GM12874 (cell line): ENCODE measurements at regions not wholly inside any gene's neighbourhood (a gene's known extent, or its start where the extent isn't known, plus 50 kb on each side); places are given as distances from the start of the nearest gene placed in this dataset.

Experiments
- TF ChIP-seq, protein P1 (sequence below): IDR thresholded peaks from 2 replicates; pipeline ENCODE4 v1.5.1; 2011; ENCODE audit warnings: low read depth, mild to moderate bottlenecking, control low read depth, low read length, moderate library complexity; ENCODE audit not compliant: insufficient read depth

DNA sequence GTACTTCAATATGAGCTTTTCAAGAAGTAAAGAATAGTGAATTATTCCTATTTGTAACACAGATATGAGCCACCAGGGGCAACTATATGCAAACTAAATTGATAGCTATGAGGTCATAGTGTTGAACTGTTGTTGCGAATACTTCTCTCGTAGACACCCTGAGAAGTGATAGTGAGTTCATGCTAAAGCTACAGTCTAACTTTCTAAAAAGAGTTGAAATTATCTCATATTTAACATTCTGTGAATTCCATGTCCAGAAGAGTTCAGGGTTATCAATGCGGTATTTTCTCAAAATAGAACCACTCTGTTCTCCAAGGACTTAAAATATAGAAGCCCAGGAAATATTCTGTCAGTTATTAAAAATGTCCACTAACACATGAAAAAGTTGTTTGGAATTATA lies 185.4 kb downstream of the AASDHPPT start:
- TF ChIP-seq, protein P1, sequence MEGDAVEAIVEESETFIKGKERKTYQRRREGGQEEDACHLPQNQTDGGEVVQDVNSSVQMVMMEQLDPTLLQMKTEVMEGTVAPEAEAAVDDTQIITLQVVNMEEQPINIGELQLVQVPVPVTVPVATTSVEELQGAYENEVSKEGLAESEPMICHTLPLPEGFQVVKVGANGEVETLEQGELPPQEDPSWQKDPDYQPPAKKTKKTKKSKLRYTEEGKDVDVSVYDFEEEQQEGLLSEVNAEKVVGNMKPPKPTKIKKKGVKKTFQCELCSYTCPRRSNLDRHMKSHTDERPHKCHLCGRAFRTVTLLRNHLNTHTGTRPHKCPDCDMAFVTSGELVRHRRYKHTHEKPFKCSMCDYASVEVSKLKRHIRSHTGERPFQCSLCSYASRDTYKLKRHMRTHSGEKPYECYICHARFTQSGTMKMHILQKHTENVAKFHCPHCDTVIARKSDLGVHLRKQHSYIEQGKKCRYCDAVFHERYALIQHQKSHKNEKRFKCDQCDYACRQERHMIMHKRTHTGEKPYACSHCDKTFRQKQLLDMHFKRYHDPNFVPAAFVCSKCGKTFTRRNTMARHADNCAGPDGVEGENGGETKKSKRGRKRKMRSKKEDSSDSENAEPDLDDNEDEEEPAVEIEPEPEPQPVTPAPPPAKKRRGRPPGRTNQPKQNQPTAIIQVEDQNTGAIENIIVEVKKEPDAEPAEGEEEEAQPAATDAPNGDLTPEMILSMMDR = no peak

DNA sequence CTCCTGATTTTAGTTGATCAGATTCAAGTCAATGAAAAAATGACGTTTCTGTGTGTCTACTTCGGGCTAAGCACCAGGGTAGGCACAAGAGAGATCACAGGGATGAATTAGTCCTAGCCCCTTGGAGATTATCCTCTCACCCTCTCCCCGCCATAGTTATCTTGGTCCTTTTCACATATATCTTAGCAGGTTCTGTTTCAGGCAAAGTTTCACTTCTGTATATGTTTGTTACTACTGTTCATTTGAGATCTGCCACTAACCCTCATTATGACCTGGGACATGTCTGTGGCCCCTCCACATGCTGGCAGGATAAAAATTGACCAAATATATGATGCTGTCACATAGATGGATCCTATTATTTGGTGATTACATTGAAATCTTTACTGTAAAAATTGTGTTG lies 186.1 kb downstream of the AASDHPPT start:
- TF ChIP-seq, protein P1 = no peak

DNA sequence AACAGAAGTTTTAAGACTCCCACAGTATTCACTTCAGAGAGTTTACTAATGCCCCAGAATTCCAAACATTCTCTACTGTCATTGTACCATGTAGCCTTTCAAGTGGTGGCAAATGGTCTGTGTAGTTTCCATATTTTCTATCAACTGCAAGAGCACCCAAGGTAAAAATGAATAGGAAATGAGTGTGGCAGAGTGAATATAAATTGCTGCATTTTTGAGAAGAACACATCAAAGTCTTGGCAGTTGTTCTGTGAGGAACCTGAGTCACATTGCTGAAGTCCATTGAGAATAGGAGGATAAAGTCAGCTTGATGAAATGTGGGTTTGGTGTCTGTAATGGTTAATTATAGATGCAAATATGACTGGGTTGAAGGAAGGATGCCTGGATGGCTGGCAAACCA lies 193.6 kb downstream of the AASDHPPT start:
- TF ChIP-seq, protein P1 = no peak

DNA sequence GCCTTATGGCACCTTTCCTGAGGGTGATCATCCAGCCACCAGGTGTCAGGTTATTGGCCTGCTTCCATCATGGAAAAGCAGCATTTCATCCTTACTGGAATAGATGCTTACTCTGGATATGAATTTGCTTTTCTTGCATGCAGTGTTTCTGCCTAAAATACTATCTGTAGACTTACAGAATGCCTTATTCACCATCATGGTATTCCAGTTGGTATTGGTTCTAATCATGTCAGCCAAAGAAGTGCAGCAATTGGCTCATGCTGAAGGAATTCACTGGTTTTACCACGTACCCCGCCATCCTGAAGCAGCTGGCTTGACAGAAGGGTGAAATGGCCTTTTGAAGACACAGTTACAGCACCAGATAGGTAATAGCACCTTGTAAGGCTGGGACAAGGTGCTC lies 194.2 kb downstream of the AASDHPPT start:
- TF ChIP-seq, protein P1 = no peak

DNA sequence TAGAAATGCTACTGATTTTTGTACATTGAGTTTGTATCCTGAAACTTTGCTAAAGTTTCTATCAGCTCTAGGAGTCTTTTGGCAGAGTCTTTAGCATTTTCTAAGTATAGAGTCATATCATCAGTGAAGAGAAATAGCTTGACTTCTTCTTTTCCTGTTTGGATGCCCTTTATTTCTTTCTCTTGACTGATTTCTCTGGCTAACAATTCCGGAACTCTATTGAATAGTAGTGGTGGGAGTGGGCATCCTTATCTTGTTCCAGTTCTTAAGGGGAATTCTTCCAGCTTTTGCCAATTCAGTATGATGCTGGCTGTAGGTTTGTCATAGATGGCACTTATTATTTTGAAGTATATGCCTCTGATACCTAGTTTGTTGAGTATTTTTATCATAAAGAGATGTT lies 197.7 kb downstream of the AASDHPPT start:
- TF ChIP-seq, protein P1 = no peak

DNA sequence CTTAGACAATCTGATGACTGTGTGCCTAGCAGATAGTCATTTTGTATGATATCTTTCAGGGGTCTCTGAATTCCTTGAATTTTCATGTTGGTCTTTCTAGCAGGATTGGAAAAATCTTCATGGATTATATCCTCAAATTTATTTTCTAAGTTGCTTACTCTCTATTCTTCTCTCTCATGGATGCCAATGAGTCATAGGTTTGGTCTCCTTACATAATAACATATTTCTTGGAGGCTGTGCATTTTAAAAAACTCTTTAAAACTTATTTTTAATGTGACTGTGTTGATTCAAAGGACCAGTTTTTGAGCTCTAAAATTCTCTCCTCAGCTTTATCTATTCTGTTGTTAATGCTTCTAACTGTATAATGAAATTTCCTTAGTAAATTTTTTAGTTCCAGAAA lies 198.7 kb downstream of the AASDHPPT start:
- TF ChIP-seq, protein P1 = no peak

DNA sequence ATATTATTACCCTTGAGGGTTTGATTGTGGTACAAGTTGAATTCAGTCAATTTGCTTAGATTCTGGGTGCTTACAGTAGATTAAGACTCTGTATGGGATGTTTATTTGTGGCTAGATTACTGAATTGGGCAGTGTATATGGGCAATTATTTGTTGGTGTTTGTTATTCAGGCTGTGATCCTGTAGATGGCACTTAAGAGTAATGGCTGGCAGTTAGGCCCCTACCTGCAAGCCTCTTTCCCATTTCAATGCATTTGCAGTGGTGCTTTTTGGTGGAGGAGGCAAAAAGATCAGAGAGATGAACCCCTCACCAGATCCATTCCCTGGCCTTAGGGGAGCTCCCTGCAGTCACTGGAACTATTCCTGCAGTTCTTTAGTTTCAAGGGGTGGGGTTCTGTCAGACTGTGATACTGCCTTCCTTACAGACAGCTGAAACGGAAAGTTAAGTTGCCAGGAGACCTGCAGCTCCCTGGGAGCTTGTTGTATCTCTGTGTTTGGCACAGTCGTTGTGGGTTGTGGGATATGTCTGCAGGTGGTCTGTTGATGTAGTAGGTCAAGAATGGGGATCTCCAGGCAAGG lies 199.5 kb downstream of the AASDHPPT start:
- TF ChIP-seq, protein P1 = no peak
